ENCODE measurements at regions not wholly inside any gene's neighbourhood (a gene's known extent, or its start where the extent isn't known, plus 50 kb on each side); places are given as distances from the start of the nearest gene placed in this dataset.

GRCh38 chr2:20113004-20113796 is 61.8 kb upstream of the LAPTM4A start:
- Histone ChIP-seq H2BK120ac (replicated peaks; ENCODE audit: low read depth, low read length) (no peak overlapping the region), H2AK5ac (ENCODE audit: low read depth, low read length) (no peak overlapping the region), H3K18ac (ENCODE audit: extremely low read depth, low read length) (no peak overlapping the region), H4K20me1 (replicated peaks in 1 of 2; ENCODE audit: control insufficient read depth in 1 of 2, insufficient read depth in 2 of 2, low read length in 2 of 2) (peaks cover 0 to 4% of the 10 kb centered on the region in 2 experiments), H3K9ac (replicated peaks in 1 of 4; ENCODE audit: extremely low read depth in 1 of 4, low read depth in 3 of 4, low read length in 3 of 4) (no peak overlapping the region), H3K4me1 (replicated peaks in 1 of 4; ENCODE audit: control insufficient read depth in 3 of 4, insufficient read depth in 4 of 4, low read length in 3 of 4) (no peaks in the 10 kb centered on the region), H3K4ac (replicated peaks; ENCODE audit: insufficient read length, low read depth, low read length) (no peak overlapping the region), H3K4me2 (ENCODE audit: insufficient read depth in 1 of 2, low read depth in 2 of 2, low read length in 2 of 2) (no peak overlapping the region), H3K4me3 (ENCODE audit: extremely low read depth in 1 of 4, insufficient read depth in 2 of 4, low read depth in 3 of 4, low read length in 4 of 4) (no peak overlapping the region), H4K8ac (ENCODE audit: extremely low read depth, insufficient read depth, low read length) (no peak overlapping the region; the same call in 1 of the 2 replicates), H4K5ac (ENCODE audit: insufficient read length, low read depth, low read length) (no peak overlapping the region), H3K9me3 (ENCODE audit: insufficient read depth in 2 of 2, low read depth in 1 of 2, low read length in 1 of 2) (no peaks in the 10 kb centered on the region), H3K27ac (ENCODE audit: low read depth, low read length) (no peak overlapping the region), H2BK20ac (ENCODE audit: low read length) (no peak overlapping the region), H2BK5ac (ENCODE audit: low read depth, low read length) (no peak overlapping the region), H2BK15ac (ENCODE audit: low read length) (no peak overlapping the region), H2BK12ac (ENCODE audit: low read depth, low read length) (no peak overlapping the region), H3K14ac (ENCODE audit: insufficient read length) (no peak overlapping the region), H3K27me3 (replicated peaks in 1 of 4; ENCODE audit: control insufficient read depth in 3 of 4, extremely low read depth in 1 of 4, insufficient read depth in 3 of 4, low read length in 3 of 4) (no peaks in the 10 kb centered on the region), H3K79me1 (ENCODE audit: low read depth, low read length) (no peaks in the 10 kb centered on the region), H2AFZ (ENCODE audit: low read length) (no peak overlapping the region), H3K56ac (replicated peaks; ENCODE audit: insufficient read length, low read depth, low read length) (no peak overlapping the region), H3K79me2 (ENCODE audit: control insufficient read depth in 1 of 2, insufficient read depth in 2 of 2, low read length in 2 of 2) (peaks cover 0 to 4% of the 10 kb centered on the region in 2 experiments; a peak in 1 of 4 replicates), H3K23ac (ENCODE audit: insufficient read length) (no peak overlapping the region), H3K23me2 (ENCODE audit: low read depth, low read length) (peaks cover 5% of the 10 kb centered on the region; the same call in 1 of the 2 replicates), H3K36me3 (ENCODE audit: control insufficient read depth in 2 of 4, insufficient read depth in 4 of 4, low read length in 3 of 4) (no peaks in the 10 kb centered on the region), H4K91ac (replicated peaks; ENCODE audit: insufficient read length, low read length) (no peak overlapping the region)
- no peak for FAIRE-seq
- ChIA-PET CTCF (ENCODE audit: partially characterized antibody) (interaction anchor here (0.6 to 12.8 kb wide), 5 partner anchors 9 to 71 kb away, joined by 4 to 163 read pairs (median 5); no protein-coding TSS in a partner anchor), POLR2A (ENCODE audit: partially characterized antibody) (interaction anchor here (1.0 kb wide), 1 partner anchor 112 kb away, joined by 4 read pairs; the partner anchor contains the start of gene SDC1)
- WGBS, 2 experiments (ENCODE audit: extremely low coverage in 1 of 2, insufficient coverage in 1 of 2, insufficient read length in 1 of 2, insufficient replicate concordance in 2 of 2, low coverage in 1 of 2, low lambda C conversion rate in 2 of 2, missing lambda C conversion rate in 1 of 2) = 90% methylated on average over 15 of the region's 15 CpGs; no CpG with 5 or more reads in 1 of the 2 experiments
- TF ChIP-seq EP300 (IDR thresholded peaks at IDR 0.05; ENCODE audit: borderline replicate concordance in 1 of 2, low read depth in 2 of 2, low read length in 2 of 2) = no peak
- TF ChIP-seq HDAC2 (IDR thresholded peaks at IDR 0.05; ENCODE audit: borderline replicate concordance in 1 of 2, low read depth in 2 of 2, low read length in 2 of 2) = no peak
- TF ChIP-seq POLR2A (IDR thresholded peaks at IDR 0.05; ENCODE audit: control extremely low read depth in 1 of 2, low read depth in 2 of 2, low read length in 2 of 2) = no peak
- no peak for TF ChIP-seq ATF2 (IDR thresholded peaks at IDR 0.05; ENCODE audit: low read length)
- no peak for TF ChIP-seq SIX5 (IDR thresholded peaks at IDR 0.05; ENCODE audit: low read depth, low read length)
- no peak for TF ChIP-seq BRCA1 (IDR thresholded peaks at IDR 0.05; ENCODE audit: low read depth, low read length)
- TF ChIP-seq SRF (IDR thresholded peaks at IDR 0.05; ENCODE audit: low read depth, low read length) = no peak
- TF ChIP-seq KDM1A (IDR thresholded peaks at IDR 0.05; ENCODE audit: borderline replicate concordance, low read length) = no peak
- no peak for TF ChIP-seq KDM4A (IDR thresholded peaks at IDR 0.05; ENCODE audit: low read depth, low read length, severe bottlenecking)
- no peak for TF ChIP-seq HDAC6 (IDR thresholded peaks at IDR 0.05; ENCODE audit: low read depth, low read length)
- no peak for DNase-seq (ENCODE audit: low read depth in 1 of 2, low spot score in 2 of 2)
